MM.1S (cell line): ENCODE measurements at regions not wholly inside any gene's neighbourhood (a gene's known extent, or its start where the extent isn't known, plus 50 kb on each side); places are given as distances from the start of the nearest gene placed in this dataset.

Experiments used
- CTCF ChIP-seq: fragments of 300-600 bp; sonication (generic); IDR thresholded peaks from 2 replicates; pipeline ENCODE4 v1.5.1; 2016; ENCODE audit warnings: antibody characterized with exemption, low read length, mixed read lengths
- EZH2 ChIP-seq: fragments of 300-600 bp; sonication (generic); optimal IDR thresholded peaks from 2 replicates; pipeline ENCODE3; 2017; ENCODE audit warnings: low read depth, mild to moderate bottlenecking, antibody characterized with exemption, low read length, mixed read lengths
- EZH2phosphoT487 ChIP-seq: fragments of 300-600 bp; sonication (generic); IDR thresholded peaks from 2 replicates; pipeline ENCODE4 v1.6.1; 2018; ENCODE audit warnings: antibody characterized with exemption, low read length

- TF ChIP-seq CTCF (no peak), EZH2phosphoT487 (no peak), EZH2 (no peak)
These were observed 93.8 kb downstream of the MAP3K8 start for GRCh38 chr10:30527623-30528428.
